GM18498 (cell line): ENCODE measurements at regions not wholly inside any gene's neighbourhood (a gene's known extent, or its start where the extent isn't known, plus 50 kb on each side); places are given as distances from the start of the nearest gene placed in this dataset.

Experiments
- ATAC-seq: cut with Tn5 transposase; IDR thresholded peaks from one replicate; pipeline ENCODE4 v1.9.1; 2021; ENCODE audit warnings: mild to moderate bottlenecking, moderate library complexity; ENCODE audit not compliant: unreplicated experiment

- ATAC-seq: no peak
Observed at GRCh38 chr5:130731839-130732238, 433.2 kb downstream of the HINT1 start.

DNA sequence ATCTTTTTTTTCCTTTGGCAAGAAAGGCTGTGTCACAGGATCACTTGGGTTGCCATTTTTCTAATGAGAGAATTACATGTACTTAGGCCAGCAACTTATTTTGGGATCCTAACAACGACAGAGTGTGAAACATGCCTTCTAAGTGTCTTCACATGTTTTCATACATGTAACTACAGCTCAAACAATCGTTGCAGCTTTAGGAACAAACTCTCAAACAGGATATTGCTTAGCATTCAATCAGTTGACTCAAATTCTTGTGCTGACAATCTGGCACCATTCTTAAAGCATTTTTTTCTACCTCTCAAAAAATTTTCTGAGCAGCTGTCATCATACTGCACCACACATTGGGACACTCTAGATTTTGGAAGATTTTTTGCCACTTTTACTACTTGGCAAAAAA, 435.5 kb downstream of the HINT1 start:
- no peak for ATAC-seq

DNA sequence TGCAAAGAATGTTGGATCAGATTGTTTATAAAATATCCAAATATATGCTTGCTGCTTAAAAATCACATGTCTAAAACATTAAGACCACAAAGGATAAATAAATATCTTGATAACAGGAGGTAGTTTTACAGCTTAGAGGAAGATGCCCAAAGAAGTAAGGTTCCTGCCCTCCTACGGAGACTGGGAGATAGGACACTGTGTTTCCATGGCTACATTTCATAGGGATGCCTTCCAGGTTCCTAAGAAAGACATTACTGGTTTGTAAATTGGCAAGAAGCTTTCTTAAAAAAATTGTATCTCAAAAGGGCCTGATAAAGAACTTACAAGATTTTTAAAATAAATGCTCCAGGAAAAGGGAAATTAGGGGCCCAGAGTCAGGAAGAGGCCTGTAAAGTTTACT, 437.2 kb downstream of the HINT1 start:
- ATAC-seq: no peak

GRCh38 chr5:130724658-130725057, 440.4 kb downstream of the HINT1 start:
- ATAC-seq: no peak

- ATAC-seq: no peak
Observed at GRCh38 chr5:130720355-130720754, 444.7 kb downstream of the HINT1 start.

DNA sequence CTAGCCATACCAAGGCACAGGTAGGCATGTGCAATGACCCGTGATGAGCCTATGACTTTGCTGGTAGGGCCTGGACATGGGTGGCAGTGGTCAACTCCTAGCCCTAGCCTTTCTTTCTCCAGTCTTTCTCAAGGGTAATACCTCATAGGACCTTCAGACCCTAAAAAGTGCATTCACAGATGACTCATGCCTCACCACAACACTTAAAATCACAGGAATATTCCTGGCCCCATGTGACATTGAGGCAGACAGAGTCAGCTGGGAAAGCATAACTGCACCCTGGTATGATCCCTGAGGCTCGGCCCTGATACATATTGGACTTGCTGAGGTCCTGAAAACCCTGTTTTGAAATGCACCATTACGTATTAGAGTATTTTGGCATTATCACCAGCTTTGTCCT, 449.5 kb downstream of the HINT1 start:
- no peak for ATAC-seq

GRCh38 chr5:130714200-130714599, 450.9 kb downstream of the HINT1 start:
- ATAC-seq: no peak

GRCh38 chr5:130712324-130712723, 452.7 kb downstream of the HINT1 start:
- ATAC-seq: no peak

GRCh38 chr5:130710596-130710995, 454.5 kb downstream of the HINT1 start:
- ATAC-seq: no peak

DNA sequence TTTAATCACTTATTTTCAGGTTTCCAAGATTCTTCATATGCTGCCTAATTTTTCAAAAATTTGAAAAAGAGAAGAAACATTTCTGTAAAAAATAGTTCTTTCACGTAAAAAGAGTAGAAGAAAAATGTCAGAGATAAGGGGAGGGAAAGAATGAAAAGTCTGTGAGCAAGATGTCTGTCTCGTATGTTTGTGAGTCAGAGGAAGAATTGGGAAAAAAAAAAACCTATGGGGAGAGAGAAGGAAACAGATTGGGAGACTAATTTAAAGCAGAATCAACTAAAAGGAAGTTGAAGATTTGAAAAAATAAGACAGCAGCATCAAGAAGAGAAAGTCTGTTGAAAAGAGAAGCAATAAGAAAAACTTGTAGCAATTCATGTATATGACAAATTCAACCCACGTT, 456.3 kb downstream of the HINT1 start:
- no peak for ATAC-seq

- no peak for ATAC-seq
Observed at GRCh38 chr5:130706696-130707095, 458.4 kb downstream of the HINT1 start.

DNA sequence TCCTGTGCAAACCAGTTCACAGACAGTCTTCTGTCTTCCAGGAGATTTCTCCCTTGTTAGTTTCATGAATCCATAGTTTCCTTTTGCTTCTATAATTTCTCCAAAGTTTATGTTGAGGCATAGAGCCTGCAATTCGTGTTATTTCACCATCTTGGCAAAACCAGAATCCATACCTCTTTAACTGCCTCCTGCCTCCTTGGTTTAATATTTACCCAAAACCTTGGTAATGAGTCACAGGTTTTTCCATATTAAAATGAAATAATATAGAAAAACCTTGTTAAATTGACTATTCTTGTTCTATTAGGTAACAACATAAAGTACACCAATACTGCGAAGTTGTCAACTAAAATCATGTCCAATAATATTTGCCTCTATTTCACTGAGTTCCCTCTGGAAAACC, 459.7 kb downstream of the HINT1 start:
- ATAC-seq: no peak

- ATAC-seq: no peak
Observed at GRCh38 chr5:130693509-130693908, 471.5 kb downstream of the HINT1 start.

GRCh38 chr5:130692770-130693169, 472.3 kb downstream of the HINT1 start:
- no peak for ATAC-seq

- no peak for ATAC-seq
Observed at GRCh38 chr5:130689831-130690230, 475.2 kb downstream of the HINT1 start.

- ATAC-seq: no peak
Observed at GRCh38 chr5:130687085-130687733, 477.8 kb downstream of the HINT1 start.

DNA sequence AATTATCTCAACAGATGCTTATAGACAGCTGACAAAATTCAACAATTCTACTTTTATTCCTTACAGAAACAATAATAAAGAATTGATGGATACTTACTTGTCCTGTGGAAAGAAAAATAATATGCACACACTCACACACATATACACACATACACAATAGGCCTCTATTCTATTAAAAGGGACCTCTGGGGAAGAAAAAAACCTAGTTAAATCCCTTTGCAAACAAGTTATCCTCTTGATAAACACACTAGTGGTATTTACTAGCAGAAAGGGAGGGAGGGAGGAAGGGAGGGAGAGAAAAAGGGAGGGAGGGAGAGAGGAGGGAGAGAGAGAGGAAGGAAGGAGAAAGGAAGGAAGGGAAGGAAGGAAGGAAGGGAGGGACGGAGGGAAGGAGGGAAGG, 486.4 kb downstream of the HINT1 start:
- ATAC-seq: no peak

- no peak for ATAC-seq
Observed at GRCh38 chr5:130666462-130666861, 498.6 kb downstream of the HINT1 start.

DNA sequence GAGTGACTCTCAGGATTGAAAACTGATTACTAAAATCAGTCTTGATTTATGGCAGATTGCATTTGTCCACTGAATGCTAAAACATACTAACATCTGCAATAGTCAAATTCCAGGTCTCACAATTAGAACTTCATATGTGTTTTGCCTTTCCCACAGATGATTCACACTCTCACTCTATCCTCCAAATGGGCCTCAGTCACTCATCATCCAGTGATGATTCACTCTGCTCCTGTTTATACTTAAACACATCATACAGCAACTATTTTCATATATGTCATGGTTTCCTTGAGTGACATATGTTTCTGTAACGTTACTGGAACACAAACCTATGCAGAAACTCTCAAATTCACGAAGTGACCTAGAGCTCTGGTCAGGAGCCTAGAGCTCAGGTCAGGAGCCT, 512.9 kb downstream of the HINT1 start:
- ATAC-seq: no peak

DNA sequence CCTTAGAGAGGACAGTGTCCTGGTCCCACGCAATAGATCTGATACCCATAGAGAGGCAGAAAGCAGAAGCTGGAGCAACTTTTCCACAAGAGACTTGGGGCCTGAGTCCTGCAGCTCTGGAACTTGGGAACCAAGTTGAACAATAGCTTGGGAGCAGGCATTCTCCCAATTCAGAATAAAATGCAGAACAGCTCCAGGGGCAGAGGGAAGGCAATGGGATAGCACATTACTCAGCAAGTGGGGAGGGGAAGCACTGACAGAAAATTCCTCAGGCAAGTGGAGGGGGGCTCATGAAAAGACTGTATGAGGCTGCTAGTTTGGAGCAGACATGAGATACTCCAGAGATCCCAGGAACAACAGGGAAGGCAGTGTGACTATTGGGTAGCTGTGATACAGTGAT, 513.6 kb downstream of the HINT1 start:
- no peak for ATAC-seq

DNA sequence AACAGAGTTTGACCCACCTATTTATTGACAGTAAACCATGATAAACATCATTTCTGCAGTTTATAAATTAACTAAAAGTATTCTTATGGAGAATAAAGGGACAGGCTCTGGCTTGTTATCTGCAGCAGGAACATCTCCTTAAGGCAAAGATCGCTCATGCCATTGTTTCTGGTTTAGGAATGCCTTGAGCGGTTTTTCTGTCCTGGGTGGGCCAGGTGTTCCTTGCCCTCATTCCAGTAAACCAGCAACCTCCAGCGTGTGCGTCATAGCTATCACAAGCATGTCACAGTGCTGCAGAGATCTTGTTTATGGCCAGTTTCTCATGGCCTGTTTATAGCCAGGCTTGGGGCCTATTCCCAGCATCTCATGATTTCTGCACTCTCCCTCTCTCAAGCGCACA, 521.7 kb downstream of the HINT1 start:
- no peak for ATAC-seq

- no peak for ATAC-seq
Observed at GRCh38 chr5:130642461-130642860, 522.6 kb downstream of the HINT1 start.

DNA sequence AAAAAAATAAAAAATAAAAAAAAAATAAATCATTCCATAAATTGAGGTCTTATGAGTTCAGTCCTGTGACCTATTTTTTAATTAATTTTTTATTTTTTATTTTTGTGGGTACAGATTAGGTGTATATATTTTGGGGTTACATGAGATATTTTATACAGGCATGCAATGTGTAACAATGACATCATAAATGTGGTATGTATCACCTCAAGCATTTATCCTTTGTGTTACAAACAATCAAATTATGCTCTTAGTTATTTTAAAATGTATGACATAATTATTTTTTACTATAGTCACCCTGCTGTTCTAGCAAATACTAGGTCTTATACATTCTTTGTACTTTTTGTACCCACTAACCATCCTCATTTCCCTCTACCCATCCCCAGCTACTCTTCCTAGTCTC, 537.9 kb downstream of the HINT1 start:
- ATAC-seq: no peak
